Calu3 (cell line): ENCODE measurements at regions not wholly inside any gene's neighbourhood (a gene's known extent, or its start where the extent isn't known, plus 50 kb on each side); places are given as distances from the start of the nearest gene placed in this dataset.

Experiments used
- BruUV-seq: library from RNA; stranded (reverse); fragments of 400-500 nt; replicated peaks from 2 replicates; lab custom pipeline; 2021; lab: Mats Ljungman, UMichigan
- CTCF ChIA-PET: fragments of 300-600 bp; sonication (Branson Sonifier 250); formaldehyde crosslinking; loops from one replicate; lab custom pipeline; 2022; ENCODE audit warnings: antibody characterized with exemption; lab: Charles Lee
- DNase-seq: peaks from one replicate; pipeline ENCODE4 v3.0.0; 2022
- H3K27ac Mint-ChIP-seq: one replicate; pipeline ENCODE4 v1.8.0; 2022; ENCODE audit warnings: mixed read lengths; ENCODE audit not compliant: unreplicated experiment
- H3K27me3 Mint-ChIP-seq: one replicate; pipeline ENCODE4 v1.8.0; 2022; ENCODE audit warnings: mixed read lengths; ENCODE audit not compliant: unreplicated experiment
- H3K36me3 Mint-ChIP-seq: one replicate; pipeline ENCODE4 v1.8.0; 2022; ENCODE audit warnings: mild to moderate bottlenecking, moderate library complexity, mixed read lengths; ENCODE audit not compliant: insufficient read depth, unreplicated experiment
- H3K4me1 Mint-ChIP-seq: one replicate; pipeline ENCODE4 v1.8.0; 2022; ENCODE audit warnings: mild to moderate bottlenecking, low read depth, mixed read lengths; ENCODE audit not compliant: unreplicated experiment
- H3K4me3 Mint-ChIP-seq: one replicate; pipeline ENCODE4 v1.8.0; 2022; ENCODE audit warnings: mild to moderate bottlenecking, low read depth, moderate library complexity, mixed read lengths; ENCODE audit not compliant: unreplicated experiment
- H3K9me3 Mint-ChIP-seq: one replicate; pipeline ENCODE4 v1.8.0; 2022; ENCODE audit warnings: low read depth, mixed read lengths; ENCODE audit not compliant: unreplicated experiment
- CTCF ChIP-seq: fragments of 200-600 bp; IDR thresholded peaks from one replicate; pipeline ENCODE4 v1.8.0; 2022; ENCODE audit warnings: antibody characterized with exemption; ENCODE audit not compliant: unreplicated experiment
- intact Hi-C: fragments of 100-400 bp; cut with micrococcal nuclease; formaldehyde crosslinking; loops from one replicate; pipeline ENCODE4 v1.10.0; 2022; ENCODE audit not compliant: unreplicated experiment

GRCh38 chr14:57013987-57014386 lies 203.7 kb upstream of the OTX2 start:
- Mint-ChIP-seq H3K27ac (no peak overlapping the region), H3K27me3 (no peaks in the 10 kb centered on the region), H3K9me3 (peaks cover 3% of the 10 kb centered on the region), H3K4me1 (peaks cover 9% of the 10 kb centered on the region), H3K36me3 (no peaks in the 10 kb centered on the region), H3K4me3 (no peak overlapping the region)
- TF ChIP-seq CTCF = no peak
- intact Hi-C loops = no loop called here
- CTCF ChIA-PET = no interaction called here
- BruUV-seq = no TSS peak
- no peak for DNase-seq

GRCh38 chr14:57009585-57010515 lies 199.6 kb upstream of the OTX2 start:
- no peaks in the 10 kb centered on the region for H3K36me3 Mint-ChIP-seq
- DNase-seq = no peak
- no TSS peak for BruUV-seq
- no peaks in the 10 kb centered on the region for H3K27me3 Mint-ChIP-seq
- peaks cover 9% of the 10 kb centered on the region for H3K4me1 Mint-ChIP-seq
- CTCF ChIA-PET = no interaction called here
- H3K4me3 Mint-ChIP-seq = no peak overlapping the region
- peaks cover 3% of the 10 kb centered on the region for H3K9me3 Mint-ChIP-seq
- TF ChIP-seq CTCF = no peak
- intact Hi-C loops = no loop called here
- no peak overlapping the region for H3K27ac Mint-ChIP-seq

GRCh38 chr14:57008534-57008933 lies 198.3 kb upstream of the OTX2 start:
- peaks cover 2% of the 10 kb centered on the region for H3K9me3 Mint-ChIP-seq
- no peak for TF ChIP-seq CTCF
- no peaks in the 10 kb centered on the region for H3K36me3 Mint-ChIP-seq
- no peaks in the 10 kb centered on the region for H3K27me3 Mint-ChIP-seq
- no peak overlapping the region for H3K4me3 Mint-ChIP-seq
- BruUV-seq = no TSS peak
- CTCF ChIA-PET = no interaction called here
- no peak for DNase-seq
- no peak overlapping the region for H3K27ac Mint-ChIP-seq
- H3K4me1 Mint-ChIP-seq = peaks cover 9% of the 10 kb centered on the region
- intact Hi-C loops = no loop called here

- no peaks in the 10 kb centered on the region for H3K9me3 Mint-ChIP-seq
- H3K27ac Mint-ChIP-seq = no peak overlapping the region
- peaks cover 41% of the 10 kb centered on the region for H3K27me3 Mint-ChIP-seq
- no peak for TF ChIP-seq CTCF
- BruUV-seq = no TSS peak
- intact Hi-C loops = no loop called here
- no peaks in the 10 kb centered on the region for H3K36me3 Mint-ChIP-seq
- no peaks in the 10 kb centered on the region for H3K4me1 Mint-ChIP-seq
- DNase-seq = no peak
- H3K4me3 Mint-ChIP-seq = no peak overlapping the region
- CTCF ChIA-PET = no interaction called here
These were observed 188.4 kb upstream of the OTX2 start for GRCh38 chr14:56998728-56999127.
